A549 (cell line): ENCODE measurements at regions not wholly inside any gene's neighbourhood (a gene's known extent, or its start where the extent isn't known, plus 50 kb on each side); places are given as distances from the start of the nearest gene placed in this dataset.

Experiments
- CEBPB ChIP-seq, 2 experiments: fragments of >200 bp in 1 of 2; sonication (Bioruptor Twin) in 1 of 2; formaldehyde crosslinking in 1 of 2; IDR thresholded peaks; 2 replicates each; pipeline ENCODE4 v1.6.1; 2012 to 2016
- EP300 ChIP-seq, 2 experiments: fragments of >200 bp; sonication (Bioruptor Twin); formaldehyde crosslinking; IDR thresholded peaks; 2 replicates in 1 of 2; 3 replicates in 1 of 2; pipeline ENCODE4 v1.6.1; 2016 to 2017
- JUNB ChIP-seq: fragments of >200 bp; sonication (Bioruptor Twin); formaldehyde crosslinking; IDR thresholded peaks from 2 replicates; pipeline ENCODE4 v1.6.1; 2016
- MYC ChIP-seq: IDR thresholded peaks from 2 replicates; pipeline ENCODE4 v1.6.1; 2012; ENCODE audit warnings: mild to moderate bottlenecking, inconsistent platforms, low read length, improper control_type of control experiment, borderline replicate concordance
- POLR2A ChIP-seq: IDR thresholded peaks from 2 replicates; pipeline ENCODE4 v1.6.1; 2012; ENCODE audit warnings: mild to moderate bottlenecking, low read length
- TF ChIP-seq, protein P1 (sequence below): fragments of >200 bp; sonication (Bioruptor Twin); formaldehyde crosslinking; IDR thresholded peaks from 3 replicates; pipeline ENCODE4 v1.5.1; 2016
- TF ChIP-seq, protein P2 (sequence below): fragments of 450-650 bp; IDR thresholded peaks from 2 replicates; pipeline ENCODE4 v1.6.1; 2014; ENCODE audit warnings: antibody characterized with exemption
- TF ChIP-seq, protein P3 (sequence below): IDR thresholded peaks from 2 replicates; pipeline ENCODE4 v1.6.1; 2012; ENCODE audit warnings: low read depth, borderline replicate concordance

DNA sequence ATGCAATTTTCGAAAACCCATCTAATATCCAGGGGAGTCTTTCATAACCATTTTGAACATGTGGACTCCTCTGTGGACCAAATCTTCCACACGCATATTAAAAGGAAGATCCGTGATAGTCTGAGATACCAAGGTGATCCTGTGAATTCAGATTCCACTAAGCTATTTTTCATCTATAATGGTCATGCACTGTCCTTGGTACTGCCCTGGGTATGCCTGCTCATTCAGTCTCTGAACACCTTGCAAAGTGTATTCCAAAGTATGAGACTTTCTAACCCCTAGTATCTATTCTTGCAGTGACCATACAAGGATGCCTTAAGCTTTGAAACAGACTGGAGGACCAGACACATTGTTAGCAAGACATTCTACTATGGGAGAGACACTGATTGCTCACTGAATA, 217.6 kb upstream of the CCDC150 start:
- TF ChIP-seq MYC (no peak), CEBPB (IDR thresholded peaks at IDR 0.05) (no peak), JUNB (no peak), POLR2A (no peak), EP300 (IDR thresholded peaks at IDR 0.05) (no peak)
- TF ChIP-seq, protein P1, sequence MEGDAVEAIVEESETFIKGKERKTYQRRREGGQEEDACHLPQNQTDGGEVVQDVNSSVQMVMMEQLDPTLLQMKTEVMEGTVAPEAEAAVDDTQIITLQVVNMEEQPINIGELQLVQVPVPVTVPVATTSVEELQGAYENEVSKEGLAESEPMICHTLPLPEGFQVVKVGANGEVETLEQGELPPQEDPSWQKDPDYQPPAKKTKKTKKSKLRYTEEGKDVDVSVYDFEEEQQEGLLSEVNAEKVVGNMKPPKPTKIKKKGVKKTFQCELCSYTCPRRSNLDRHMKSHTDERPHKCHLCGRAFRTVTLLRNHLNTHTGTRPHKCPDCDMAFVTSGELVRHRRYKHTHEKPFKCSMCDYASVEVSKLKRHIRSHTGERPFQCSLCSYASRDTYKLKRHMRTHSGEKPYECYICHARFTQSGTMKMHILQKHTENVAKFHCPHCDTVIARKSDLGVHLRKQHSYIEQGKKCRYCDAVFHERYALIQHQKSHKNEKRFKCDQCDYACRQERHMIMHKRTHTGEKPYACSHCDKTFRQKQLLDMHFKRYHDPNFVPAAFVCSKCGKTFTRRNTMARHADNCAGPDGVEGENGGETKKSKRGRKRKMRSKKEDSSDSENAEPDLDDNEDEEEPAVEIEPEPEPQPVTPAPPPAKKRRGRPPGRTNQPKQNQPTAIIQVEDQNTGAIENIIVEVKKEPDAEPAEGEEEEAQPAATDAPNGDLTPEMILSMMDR: no peak
- TF ChIP-seq, protein P2, sequence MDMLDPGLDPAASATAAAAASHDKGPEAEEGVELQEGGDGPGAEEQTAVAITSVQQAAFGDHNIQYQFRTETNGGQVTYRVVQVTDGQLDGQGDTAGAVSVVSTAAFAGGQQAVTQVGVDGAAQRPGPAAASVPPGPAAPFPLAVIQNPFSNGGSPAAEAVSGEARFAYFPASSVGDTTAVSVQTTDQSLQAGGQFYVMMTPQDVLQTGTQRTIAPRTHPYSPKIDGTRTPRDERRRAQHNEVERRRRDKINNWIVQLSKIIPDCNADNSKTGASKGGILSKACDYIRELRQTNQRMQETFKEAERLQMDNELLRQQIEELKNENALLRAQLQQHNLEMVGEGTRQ: no peak
- TF ChIP-seq, protein P3, sequence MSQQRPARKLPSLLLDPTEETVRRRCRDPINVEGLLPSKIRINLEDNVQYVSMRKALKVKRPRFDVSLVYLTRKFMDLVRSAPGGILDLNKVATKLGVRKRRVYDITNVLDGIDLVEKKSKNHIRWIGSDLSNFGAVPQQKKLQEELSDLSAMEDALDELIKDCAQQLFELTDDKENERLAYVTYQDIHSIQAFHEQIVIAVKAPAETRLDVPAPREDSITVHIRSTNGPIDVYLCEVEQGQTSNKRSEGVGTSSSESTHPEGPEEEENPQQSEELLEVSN: no peak
